Liver (tissue), 8 donors: ENCODE measurements at regions not wholly inside any gene's neighbourhood (a gene's known extent, or its start where the extent isn't known, plus 50 kb on each side); places are given as distances from the start of the nearest gene placed in this dataset.

Source experiments
- DNase-seq: peaks from one replicate; pipeline ENCODE4 v3.0.0-alpha.2; 2017; ENCODE audit warnings: low spot score
- H3K27ac ChIP-seq, 2 donors: one replicate each; pipeline ENCODE4 v1.7.0; 2013; ENCODE audit warnings: inconsistent platforms in 2 of 2, low read length in 2 of 2, control low read depth in 1 of 2, low read depth in 1 of 2, mild to moderate bottlenecking in 1 of 2
- H3K27me3 ChIP-seq, 4 donors: one replicate each; pipeline versions ENCODE4 v1.6.1 to v1.7.0; 2013; ENCODE audit warnings: low read length in 3 of 4, inconsistent platforms in 1 of 4, mild to moderate bottlenecking in 1 of 4, moderate library complexity in 1 of 4; ENCODE audit not compliant: control insufficient read depth in 4 of 4, insufficient read depth in 4 of 4
- H3K36me3 ChIP-seq, 4 donors: one replicate each; pipeline versions ENCODE4 v1.6.1 to v1.7.0; 2013; ENCODE audit warnings: low read length in 3 of 4, mild to moderate bottlenecking in 3 of 4, low read depth in 1 of 4, moderate library complexity in 1 of 4; ENCODE audit not compliant: control insufficient read depth in 4 of 4, insufficient read depth in 3 of 4
- H3K4me1 ChIP-seq, 4 donors: one replicate each; pipeline versions ENCODE4 v1.6.1 to v1.7.0; 2013; ENCODE audit warnings: low read length in 3 of 4, mild to moderate bottlenecking in 3 of 4, moderate library complexity in 1 of 4; ENCODE audit not compliant: control insufficient read depth in 4 of 4, insufficient read depth in 4 of 4
- H3K4me3 ChIP-seq, 3 donors: one replicate each; pipeline versions ENCODE4 v1.6.1 to v1.7.0; 2013; ENCODE audit warnings: low read length in 3 of 3, control low read depth in 1 of 3, low read depth in 1 of 3, mild to moderate bottlenecking in 1 of 3
- H3K9ac ChIP-seq, 2 donors: one replicate each; pipeline ENCODE4 v1.7.0; 2013; ENCODE audit warnings: low read length in 2 of 2, mild to moderate bottlenecking in 2 of 2, moderate library complexity in 2 of 2, control low read depth in 1 of 2, low read depth in 1 of 2
- H3K9me3 ChIP-seq, 4 donors: one replicate each; pipeline versions ENCODE4 v1.6.1 to v1.7.0; 2013; ENCODE audit warnings: low read length in 3 of 4; ENCODE audit not compliant: control insufficient read depth in 4 of 4
- EGR1 ChIP-seq, 2 donors: IDR thresholded peaks; 2 replicates each; pipeline ENCODE4 v1.6.1; 2016 to 2018; ENCODE audit warnings: antibody characterized with exemption in 2 of 2, low read depth in 2 of 2
- FOXA1 ChIP-seq: IDR thresholded peaks from 2 replicates; pipeline ENCODE4 v1.6.1; 2016; ENCODE audit warnings: antibody characterized with exemption
- FOXA2 ChIP-seq: IDR thresholded peaks from 2 replicates; pipeline ENCODE4 v1.6.1; 2016; ENCODE audit warnings: antibody characterized with exemption
- GABPA ChIP-seq, 2 donors: IDR thresholded peaks in 1 of 2; conservative IDR thresholded peaks in 1 of 2; 2 replicates each; pipeline ENCODE4 v1.6.1; 2016; ENCODE audit warnings: antibody characterized with exemption in 2 of 2, mild to moderate bottlenecking in 1 of 2, moderate library complexity in 1 of 2
- HNF4A ChIP-seq, 2 donors: conservative IDR thresholded peaks; 2 replicates each; pipeline ENCODE4 v1.6.1; 2016; ENCODE audit warnings: antibody characterized with exemption in 2 of 2, mild to moderate bottlenecking in 2 of 2
- HNF4G ChIP-seq: IDR thresholded peaks from 2 replicates; pipeline ENCODE4 v1.6.1; 2016; ENCODE audit warnings: antibody characterized with exemption
- JUND ChIP-seq, 2 donors: IDR thresholded peaks; 2 replicates each; pipeline ENCODE4 v1.6.1; 2016; ENCODE audit warnings: antibody characterized with exemption in 2 of 2
- NR2F2 ChIP-seq: IDR thresholded peaks from 2 replicates; pipeline ENCODE4 v1.6.1; 2016; ENCODE audit warnings: antibody characterized with exemption
- RAD21 ChIP-seq, 2 donors: IDR thresholded peaks; 2 replicates each; pipeline ENCODE4 v1.6.1; 2016; ENCODE audit warnings: antibody characterized with exemption in 2 of 2, mild to moderate bottlenecking in 2 of 2
- RXRA ChIP-seq, 2 donors: IDR thresholded peaks; 2 replicates each; pipeline ENCODE4 v1.6.1; 2017 to 2018; ENCODE audit warnings: antibody characterized with exemption in 2 of 2, mild to moderate bottlenecking in 1 of 2
- SP1 ChIP-seq: IDR thresholded peaks from 2 replicates; pipeline ENCODE4 v1.6.1; 2018; ENCODE audit warnings: antibody characterized with exemption, mild to moderate bottlenecking
- TAF1 ChIP-seq: conservative IDR thresholded peaks from 2 replicates; pipeline ENCODE4 v1.6.1; 2016; ENCODE audit warnings: antibody characterized with exemption, mild to moderate bottlenecking
- YY1 ChIP-seq: IDR thresholded peaks from 2 replicates; pipeline ENCODE4 v1.6.1; 2016; ENCODE audit warnings: antibody characterized with exemption, mild to moderate bottlenecking
- WGBS: extraction: QIAGEN DNeasy Blood & Tissue Kit; methylation state at CpG from one replicate; pipeline ENCODE4 v1.1.7; 2013; 5-methylcytosine and 5-hydroxymethylcytosine counted together
- TF ChIP-seq, protein P1 (sequence below): fragments of 150-350 bp; IDR thresholded peaks from 2 replicates; pipeline ENCODE4 v1.5.1; 2017; ENCODE audit warnings: improper control_type of control experiment, low read depth, low read length; ENCODE audit not compliant: missing input control
- TF ChIP-seq, protein P2 (sequence below): IDR thresholded peaks from 2 replicates; pipeline ENCODE4 v1.6.1; 2016; ENCODE audit warnings: antibody characterized with exemption
- TF ChIP-seq, protein P3 (sequence below): IDR thresholded peaks from 2 replicates; pipeline ENCODE4 v1.6.1; 2016; ENCODE audit warnings: antibody characterized with exemption
- TF ChIP-seq, protein P4 (sequence below): IDR thresholded peaks from 2 replicates; pipeline ENCODE4 v1.6.1; 2016; ENCODE audit warnings: antibody characterized with exemption, mild to moderate bottlenecking
- TF ChIP-seq, protein P5 (sequence below): IDR thresholded peaks from 2 replicates; pipeline ENCODE4 v1.6.1; 2016; ENCODE audit warnings: antibody characterized with exemption
- donor health status: healthy.
- donor health status: healthy.
- donor health status: healthy.
- donor health status: healthy.
- donor health status: healthy.

DNA sequence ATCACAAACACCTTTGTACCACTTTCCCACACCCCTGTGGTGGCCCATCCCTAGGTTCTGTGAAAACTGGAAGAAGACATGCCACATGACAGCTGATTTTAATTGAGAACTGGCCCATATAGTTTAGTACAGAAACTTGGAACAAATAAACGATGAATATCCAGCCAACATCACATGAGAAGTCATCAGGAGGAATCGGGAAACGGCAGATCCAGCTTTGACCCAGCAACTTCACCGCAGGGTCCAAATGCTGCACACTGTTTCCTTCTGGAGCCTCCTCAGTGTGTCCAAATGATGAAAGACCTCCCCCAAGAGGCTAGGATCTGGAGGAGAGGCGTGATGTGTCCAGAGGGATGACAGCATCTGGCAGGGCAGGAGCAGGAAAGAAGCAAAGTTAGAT, 75.5 kb downstream of the COPS8 start:
- Histone ChIP-seq H3K27ac (no peak overlapping the region), H3K4me3 (no peak overlapping the region), H3K9me3 (peaks cover 0 to 2% (median 0%) of the 10 kb centered on the region in 4 donors), H3K27me3 (peaks cover 0 to 4% (median 2%) of the 10 kb centered on the region in 4 donors), H3K36me3 (no peaks in the 10 kb centered on the region), H3K9ac (no peak overlapping the region), H3K4me1 (no peaks in the 10 kb centered on the region)
- 79% methylated on average over 5 of the region's 5 CpGs for WGBS
- no peak for DNase-seq
- no peak for TF ChIP-seq TAF1
- TF ChIP-seq, protein P1, sequence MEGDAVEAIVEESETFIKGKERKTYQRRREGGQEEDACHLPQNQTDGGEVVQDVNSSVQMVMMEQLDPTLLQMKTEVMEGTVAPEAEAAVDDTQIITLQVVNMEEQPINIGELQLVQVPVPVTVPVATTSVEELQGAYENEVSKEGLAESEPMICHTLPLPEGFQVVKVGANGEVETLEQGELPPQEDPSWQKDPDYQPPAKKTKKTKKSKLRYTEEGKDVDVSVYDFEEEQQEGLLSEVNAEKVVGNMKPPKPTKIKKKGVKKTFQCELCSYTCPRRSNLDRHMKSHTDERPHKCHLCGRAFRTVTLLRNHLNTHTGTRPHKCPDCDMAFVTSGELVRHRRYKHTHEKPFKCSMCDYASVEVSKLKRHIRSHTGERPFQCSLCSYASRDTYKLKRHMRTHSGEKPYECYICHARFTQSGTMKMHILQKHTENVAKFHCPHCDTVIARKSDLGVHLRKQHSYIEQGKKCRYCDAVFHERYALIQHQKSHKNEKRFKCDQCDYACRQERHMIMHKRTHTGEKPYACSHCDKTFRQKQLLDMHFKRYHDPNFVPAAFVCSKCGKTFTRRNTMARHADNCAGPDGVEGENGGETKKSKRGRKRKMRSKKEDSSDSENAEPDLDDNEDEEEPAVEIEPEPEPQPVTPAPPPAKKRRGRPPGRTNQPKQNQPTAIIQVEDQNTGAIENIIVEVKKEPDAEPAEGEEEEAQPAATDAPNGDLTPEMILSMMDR = no peak
- no peak for TF ChIP-seq FOXA2
- no peak for TF ChIP-seq NR2F2
- no peak for TF ChIP-seq YY1
- no peak for TF ChIP-seq GABPA (IDR thresholded peaks at IDR 0.05 in 1 of 2, conservative IDR thresholded peaks at IDR 0.05 in 1 of 2)
- TF ChIP-seq, protein P2, sequence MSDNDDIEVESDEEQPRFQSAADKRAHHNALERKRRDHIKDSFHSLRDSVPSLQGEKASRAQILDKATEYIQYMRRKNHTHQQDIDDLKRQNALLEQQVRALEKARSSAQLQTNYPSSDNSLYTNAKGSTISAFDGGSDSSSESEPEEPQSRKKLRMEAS = no peak
- TF ChIP-seq RAD21 (IDR thresholded peaks at IDR 0.05) = no peak
- no peak for TF ChIP-seq JUND (IDR thresholded peaks at IDR 0.05)
- no peak for TF ChIP-seq HNF4G
- TF ChIP-seq SP1 = no peak
- TF ChIP-seq, protein P3, sequence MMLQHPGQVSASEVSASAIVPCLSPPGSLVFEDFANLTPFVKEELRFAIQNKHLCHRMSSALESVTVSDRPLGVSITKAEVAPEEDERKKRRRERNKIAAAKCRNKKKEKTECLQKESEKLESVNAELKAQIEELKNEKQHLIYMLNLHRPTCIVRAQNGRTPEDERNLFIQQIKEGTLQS = no peak
- no peak for TF ChIP-seq FOXA1
- no peak for TF ChIP-seq HNF4A (conservative IDR thresholded peaks at IDR 0.05)
- TF ChIP-seq, protein P4, sequence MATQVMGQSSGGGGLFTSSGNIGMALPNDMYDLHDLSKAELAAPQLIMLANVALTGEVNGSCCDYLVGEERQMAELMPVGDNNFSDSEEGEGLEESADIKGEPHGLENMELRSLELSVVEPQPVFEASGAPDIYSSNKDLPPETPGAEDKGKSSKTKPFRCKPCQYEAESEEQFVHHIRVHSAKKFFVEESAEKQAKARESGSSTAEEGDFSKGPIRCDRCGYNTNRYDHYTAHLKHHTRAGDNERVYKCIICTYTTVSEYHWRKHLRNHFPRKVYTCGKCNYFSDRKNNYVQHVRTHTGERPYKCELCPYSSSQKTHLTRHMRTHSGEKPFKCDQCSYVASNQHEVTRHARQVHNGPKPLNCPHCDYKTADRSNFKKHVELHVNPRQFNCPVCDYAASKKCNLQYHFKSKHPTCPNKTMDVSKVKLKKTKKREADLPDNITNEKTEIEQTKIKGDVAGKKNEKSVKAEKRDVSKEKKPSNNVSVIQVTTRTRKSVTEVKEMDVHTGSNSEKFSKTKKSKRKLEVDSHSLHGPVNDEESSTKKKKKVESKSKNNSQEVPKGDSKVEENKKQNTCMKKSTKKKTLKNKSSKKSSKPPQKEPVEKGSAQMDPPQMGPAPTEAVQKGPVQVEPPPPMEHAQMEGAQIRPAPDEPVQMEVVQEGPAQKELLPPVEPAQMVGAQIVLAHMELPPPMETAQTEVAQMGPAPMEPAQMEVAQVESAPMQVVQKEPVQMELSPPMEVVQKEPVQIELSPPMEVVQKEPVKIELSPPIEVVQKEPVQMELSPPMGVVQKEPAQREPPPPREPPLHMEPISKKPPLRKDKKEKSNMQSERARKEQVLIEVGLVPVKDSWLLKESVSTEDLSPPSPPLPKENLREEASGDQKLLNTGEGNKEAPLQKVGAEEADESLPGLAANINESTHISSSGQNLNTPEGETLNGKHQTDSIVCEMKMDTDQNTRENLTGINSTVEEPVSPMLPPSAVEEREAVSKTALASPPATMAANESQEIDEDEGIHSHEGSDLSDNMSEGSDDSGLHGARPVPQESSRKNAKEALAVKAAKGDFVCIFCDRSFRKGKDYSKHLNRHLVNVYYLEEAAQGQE = no peak
- TF ChIP-seq EGR1 (IDR thresholded peaks at IDR 0.05; ENCODE audit: low read depth in 2 of 2) = no peak
- no peak for TF ChIP-seq RXRA (IDR thresholded peaks at IDR 0.05)
- TF ChIP-seq, protein P5, sequence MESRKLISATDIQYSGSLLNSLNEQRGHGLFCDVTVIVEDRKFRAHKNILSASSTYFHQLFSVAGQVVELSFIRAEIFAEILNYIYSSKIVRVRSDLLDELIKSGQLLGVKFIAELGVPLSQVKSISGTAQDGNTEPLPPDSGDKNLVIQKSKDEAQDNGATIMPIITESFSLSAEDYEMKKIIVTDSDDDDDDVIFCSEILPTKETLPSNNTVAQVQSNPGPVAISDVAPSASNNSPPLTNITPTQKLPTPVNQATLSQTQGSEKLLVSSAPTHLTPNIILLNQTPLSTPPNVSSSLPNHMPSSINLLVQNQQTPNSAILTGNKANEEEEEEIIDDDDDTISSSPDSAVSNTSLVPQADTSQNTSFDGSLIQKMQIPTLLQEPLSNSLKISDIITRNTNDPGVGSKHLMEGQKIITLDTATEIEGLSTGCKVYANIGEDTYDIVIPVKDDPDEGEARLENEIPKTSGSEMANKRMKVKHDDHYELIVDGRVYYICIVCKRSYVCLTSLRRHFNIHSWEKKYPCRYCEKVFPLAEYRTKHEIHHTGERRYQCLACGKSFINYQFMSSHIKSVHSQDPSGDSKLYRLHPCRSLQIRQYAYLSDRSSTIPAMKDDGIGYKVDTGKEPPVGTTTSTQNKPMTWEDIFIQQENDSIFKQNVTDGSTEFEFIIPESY = no peak
